K562 (cell line): ENCODE measurements at regions not wholly inside any gene's neighbourhood (a gene's known extent, or its start where the extent isn't known, plus 50 kb on each side); places are given as distances from the start of the nearest gene placed in this dataset.

Experiments used
- ATAC-seq: fragments of 200-7000 bp; cut with Tn5 transposase; 3 replicates; pipeline ENCODE4 v1.9.1; 2020; ENCODE audit warnings: moderate library complexity
- BruUV-seq: library from RNA; stranded (reverse); fragments of 400-500 nt; replicated peaks from 2 replicates; lab custom pipeline; 2021; lab: Mats Ljungman, UMichigan
- CTCF ChIA-PET: fragments of 300-600 bp; formaldehyde crosslinking; extraction: SDS; loops from one replicate; lab custom pipeline; 2021; ENCODE audit warnings: low intra/inter-chr PET ratio; lab: Yijun Ruan, JAX
- POLR2A ChIA-PET: fragments of 300-600, 350-650 bp; sonication (Branson Sonifier 250); formaldehyde crosslinking; extraction: SDS; loops from one replicate; lab custom pipeline; 2021; ENCODE audit warnings: antibody characterized with exemption, inconsistent platforms; lab: Yijun Ruan, JAX
- DNase-seq, 4 experiments: peaks; one replicate each; pipeline versions ENCODE4 v3.0.0 to v3.0.0-alpha.2; 2011 to 2018; ENCODE audit warnings: low spot score in 3 of 4, mixed read lengths in 3 of 4; ENCODE audit errors: extremely low read depth in 1 of 4
- FAIRE-seq: peaks from 2 replicates; lab custom pipeline; 2011; peaks lifted over from hg19 to GRCh38; lab: Jason Lieb, UNC
- H2AFZ ChIP-seq: 2 replicates; pipeline ENCODE4 v1.6.0; 2011; ENCODE audit warnings: low read depth, low read length, control low read depth, inconsistent platforms
- H3K27ac ChIP-seq: fragments of 200-600 bp; 3 replicates; pipeline ENCODE4 v1.8.0; 2011; ENCODE audit warnings: low read depth, mild to moderate bottlenecking, control low read depth, inconsistent platforms, low read length, moderate library complexity, mixed read lengths; ENCODE audit errors: extremely low read depth
- H3K27me3 ChIP-seq, 2 experiments: fragments of 300-600 bp in 1 of 2; 2 replicates in 1 of 2; 3 replicates in 1 of 2; pipeline versions ENCODE4 v1.6.0 to v1.8.0; 2011; ENCODE audit warnings: inconsistent platforms in 2 of 2, low read length in 2 of 2, mild to moderate bottlenecking in 1 of 2, mixed read lengths in 1 of 2, moderate library complexity in 1 of 2; ENCODE audit not compliant: control insufficient read depth in 2 of 2, insufficient read depth in 2 of 2
- H3K36me3 ChIP-seq: fragments of 300-600 bp; 3 replicates; pipeline ENCODE4 v1.8.0; 2011; ENCODE audit warnings: mild to moderate bottlenecking, low read length, inconsistent platforms; ENCODE audit not compliant: control insufficient read depth, insufficient read depth
- H3K4me1 ChIP-seq, 2 experiments: fragments of 200-600 bp in 1 of 2; replicated peaks in 1 of 2; 2 replicates in 1 of 2; 3 replicates in 1 of 2; pipeline versions ENCODE4 v1.5.1 to v1.8.0; 2011; ENCODE audit warnings: inconsistent platforms in 2 of 2, low read length in 2 of 2, mild to moderate bottlenecking in 1 of 2, mixed read lengths in 1 of 2, moderate library complexity in 1 of 2; ENCODE audit not compliant: control insufficient read depth in 2 of 2, insufficient read depth in 2 of 2
- H3K4me2 ChIP-seq: 2 replicates; pipeline ENCODE4 v1.6.1; 2011; ENCODE audit warnings: low read length, control low read depth, inconsistent platforms, mixed read lengths; ENCODE audit not compliant: insufficient read depth
- H3K4me3 ChIP-seq: fragments of 200-600 bp; sonication (generic), shearing (Covaris generic); 2 replicates; pipeline ENCODE4 v1.5.1; 2016; ENCODE audit warnings: control low read depth, inconsistent platforms
- H3K79me2 ChIP-seq: fragments of 200-600 bp; 3 replicates; pipeline ENCODE4 v1.8.0; 2011; ENCODE audit warnings: low read length, inconsistent platforms; ENCODE audit not compliant: control insufficient read depth, insufficient read depth
- H3K9ac ChIP-seq, 2 experiments: 2 replicates each; pipeline versions ENCODE4 v1.6.0 to v1.6.1; 2011; ENCODE audit warnings: low read depth in 2 of 2, low read length in 2 of 2, control low read depth in 1 of 2, inconsistent platforms in 1 of 2, mild to moderate bottlenecking in 1 of 2, mixed read lengths in 1 of 2; ENCODE audit not compliant: insufficient read depth in 1 of 2
- H3K9me1 ChIP-seq: one replicate; pipeline ENCODE4 v1.6.0; 2011; ENCODE audit warnings: inconsistent platforms, mild to moderate bottlenecking, low read length, moderate library complexity; ENCODE audit not compliant: control insufficient read depth, insufficient read depth
- H3K9me3 ChIP-seq: replicated peaks from 2 replicates; pipeline ENCODE4 v1.5.1; 2011; ENCODE audit warnings: low read depth, low read length, inconsistent platforms; ENCODE audit not compliant: control insufficient read depth, insufficient read depth
- H4K20me1 ChIP-seq: replicated peaks from 2 replicates; pipeline ENCODE4 v1.6.1; 2011; ENCODE audit warnings: low read length, inconsistent platforms, mixed read lengths; ENCODE audit not compliant: control insufficient read depth, insufficient read depth
- CHD1 ChIP-seq: fragments of 200-600 bp; sonication (generic); IDR thresholded peaks from one replicate; pipeline ENCODE4 v1.6.1; 2012; ENCODE audit warnings: mild to moderate bottlenecking, moderate library complexity, low read length, inconsistent platforms
- CREBBP ChIP-seq: IDR thresholded peaks from one replicate; pipeline ENCODE4 v1.6.1; 2012; ENCODE audit warnings: low read depth, mild to moderate bottlenecking, control low read depth, inconsistent platforms, low read length
- EGR1 ChIP-seq: fragments of 450-650 bp; conservative IDR thresholded peaks from 2 replicates; pipeline ENCODE4 v1.6.1; 2017; ENCODE audit warnings: mild to moderate bottlenecking
- FOXJ3 ChIP-seq: sonication (generic); formaldehyde crosslinking; IDR thresholded peaks from 2 replicates; pipeline ENCODE4 v1.4.0; 2020; ENCODE audit warnings: mild to moderate bottlenecking, missing genetic modification reagents
- HCFC1 ChIP-seq: IDR thresholded peaks from 2 replicates; pipeline ENCODE4 v1.6.1; 2012; ENCODE audit warnings: low read depth, low read length, improper control_type of control experiment
- HDAC8 ChIP-seq: fragments of 450-650 bp; IDR thresholded peaks from 2 replicates; pipeline ENCODE4 v1.6.1; 2016; ENCODE audit warnings: mild to moderate bottlenecking, missing genetic modification characterization, moderate library complexity, missing compliant biosample characterization
- HMBOX1 ChIP-seq: sonication (generic); IDR thresholded peaks from 2 replicates; pipeline ENCODE4 v1.6.1; 2016
- KHSRP ChIP-seq: fragments of 450-650 bp; IDR thresholded peaks from 2 replicates; pipeline ENCODE4 v1.6.1; 2017
- POLR3A ChIP-seq: IDR thresholded peaks from 2 replicates; pipeline ENCODE4 v1.6.1; 2011; ENCODE audit warnings: borderline replicate concordance, mild to moderate bottlenecking, moderate library complexity; ENCODE audit not compliant: insufficient read length, insufficient read depth; ENCODE audit errors: extremely low read depth
- RFX5 ChIP-seq: IDR thresholded peaks from 2 replicates; pipeline ENCODE4 v1.6.1; 2011; ENCODE audit warnings: low read depth, mild to moderate bottlenecking, improper control_type of control experiment, low read length
- THRAP3 ChIP-seq: fragments of 450-650 bp; IDR thresholded peaks from 2 replicates; pipeline ENCODE4 v1.6.1; 2016; ENCODE audit warnings: mild to moderate bottlenecking, inconsistent platforms, borderline replicate concordance
- ZNF217 ChIP-seq: sonication (generic); formaldehyde crosslinking; IDR thresholded peaks from 2 replicates; pipeline ENCODE4 v1.8.0; 2022; ENCODE audit warnings: mild to moderate bottlenecking, missing genetic modification reagents
- ZNF77 ChIP-seq: fragments of 250-450 bp; sonication (Bioruptor Pico); IDR thresholded peaks from 2 replicates; pipeline ENCODE4 v1.5.0; 2020
- WGBS: fragments of 100-300 bp; shearing (Covaris generic); methylation state at CpG from one replicate; pipeline ENCODE4 v1.1.6; 2016; ENCODE audit warnings: low coverage, mixed read lengths; ENCODE audit not compliant: insufficient coverage; ENCODE audit errors: missing lambda C conversion rate; 5-methylcytosine and 5-hydroxymethylcytosine counted together
- in situ Hi-C: fragments of 300-500 bp; cut with MboI; formaldehyde crosslinking; loops from 4 replicates; pipeline ENCODE4 v1.15.0; 2018; ENCODE audit warnings: inconsistent platforms, mixed read lengths
- intact Hi-C: fragments of 100-400 bp; cut with micrococcal nuclease; formaldehyde crosslinking; loops from 2 replicates; pipeline ENCODE4 v1.14.2; 2022
- TF ChIP-seq, protein P1 (sequence below): sonication (generic); formaldehyde crosslinking; IDR thresholded peaks from 2 replicates; pipeline ENCODE4 v1.8.0; 2023; ENCODE audit warnings: mild to moderate bottlenecking, missing genetic modification reagents

DNA sequence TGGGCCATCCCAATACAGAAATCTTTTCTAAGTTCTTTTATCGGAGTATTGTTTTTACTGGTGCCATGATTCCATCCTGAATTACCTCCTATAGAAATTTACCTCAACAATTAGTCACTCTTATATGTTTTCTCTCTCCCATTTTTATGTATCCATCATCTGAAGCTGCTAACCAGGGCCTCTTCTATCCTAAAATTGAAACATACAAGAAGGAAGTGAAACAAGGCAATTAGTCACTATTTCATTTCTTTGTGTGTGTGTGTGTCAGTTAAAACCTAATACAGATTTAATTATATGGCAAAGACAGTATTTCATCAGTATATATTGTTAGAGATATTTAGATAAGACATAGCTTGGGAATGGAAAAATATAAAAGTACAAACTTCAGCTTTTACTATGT is 148.4 kb upstream of the AHR start:
- in situ Hi-C loops, result no loop called here
- intact Hi-C loops, result no loop called here
- CTCF ChIA-PET, result no interaction called here

DNA sequence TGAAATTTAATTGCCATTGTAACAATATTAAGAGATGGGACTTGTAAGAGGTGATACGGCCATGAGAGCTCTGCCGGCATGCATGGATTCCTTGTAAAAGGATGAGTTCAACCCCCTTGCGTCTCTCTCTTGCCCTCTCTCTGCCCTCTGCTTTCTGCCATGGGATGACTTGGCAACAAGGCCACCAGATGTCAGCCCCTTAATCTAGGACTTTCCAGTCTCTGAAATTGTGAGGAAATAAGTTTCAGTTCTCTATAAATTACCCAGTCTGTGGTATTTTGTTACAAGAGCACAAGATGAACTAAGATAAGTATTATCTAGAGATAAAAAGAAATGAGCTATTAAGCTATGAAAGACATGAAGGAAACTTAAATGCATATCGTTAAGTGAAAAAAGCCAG is 145.7 kb upstream of the AHR start:
- BruUV-seq, result no TSS peak
- DNase-seq, result no peak
- H3K9me1 ChIP-seq, result no peaks in the 10 kb centered on the region
- intact Hi-C loops, result no loop called here
- H3K27me3 ChIP-seq, result no peaks in the 10 kb centered on the region
- CTCF ChIA-PET, result no interaction called here
- WGBS, result 32% methylated on average over 4 of the region's 4 CpGs
- no peaks in the 10 kb centered on the region for H3K4me1 ChIP-seq
- no peak for ATAC-seq
- H3K4me2 ChIP-seq, result no peak overlapping the region
- no peaks in the 10 kb centered on the region for H3K9me3 ChIP-seq
- H3K9ac ChIP-seq, result no peak overlapping the region
- H3K79me2 ChIP-seq, result no peaks in the 10 kb centered on the region
- FAIRE-seq, result no peak
- no peaks in the 10 kb centered on the region for H4K20me1 ChIP-seq
- no peak overlapping the region for H3K4me3 ChIP-seq
- H3K27ac ChIP-seq, result no peak overlapping the region
- POLR2A ChIA-PET, result no interaction called here
- in situ Hi-C loops, result no loop called here
- no peak overlapping the region for H2AFZ ChIP-seq
- H3K36me3 ChIP-seq, result no peaks in the 10 kb centered on the region
- TF ChIP-seq, protein P1, sequence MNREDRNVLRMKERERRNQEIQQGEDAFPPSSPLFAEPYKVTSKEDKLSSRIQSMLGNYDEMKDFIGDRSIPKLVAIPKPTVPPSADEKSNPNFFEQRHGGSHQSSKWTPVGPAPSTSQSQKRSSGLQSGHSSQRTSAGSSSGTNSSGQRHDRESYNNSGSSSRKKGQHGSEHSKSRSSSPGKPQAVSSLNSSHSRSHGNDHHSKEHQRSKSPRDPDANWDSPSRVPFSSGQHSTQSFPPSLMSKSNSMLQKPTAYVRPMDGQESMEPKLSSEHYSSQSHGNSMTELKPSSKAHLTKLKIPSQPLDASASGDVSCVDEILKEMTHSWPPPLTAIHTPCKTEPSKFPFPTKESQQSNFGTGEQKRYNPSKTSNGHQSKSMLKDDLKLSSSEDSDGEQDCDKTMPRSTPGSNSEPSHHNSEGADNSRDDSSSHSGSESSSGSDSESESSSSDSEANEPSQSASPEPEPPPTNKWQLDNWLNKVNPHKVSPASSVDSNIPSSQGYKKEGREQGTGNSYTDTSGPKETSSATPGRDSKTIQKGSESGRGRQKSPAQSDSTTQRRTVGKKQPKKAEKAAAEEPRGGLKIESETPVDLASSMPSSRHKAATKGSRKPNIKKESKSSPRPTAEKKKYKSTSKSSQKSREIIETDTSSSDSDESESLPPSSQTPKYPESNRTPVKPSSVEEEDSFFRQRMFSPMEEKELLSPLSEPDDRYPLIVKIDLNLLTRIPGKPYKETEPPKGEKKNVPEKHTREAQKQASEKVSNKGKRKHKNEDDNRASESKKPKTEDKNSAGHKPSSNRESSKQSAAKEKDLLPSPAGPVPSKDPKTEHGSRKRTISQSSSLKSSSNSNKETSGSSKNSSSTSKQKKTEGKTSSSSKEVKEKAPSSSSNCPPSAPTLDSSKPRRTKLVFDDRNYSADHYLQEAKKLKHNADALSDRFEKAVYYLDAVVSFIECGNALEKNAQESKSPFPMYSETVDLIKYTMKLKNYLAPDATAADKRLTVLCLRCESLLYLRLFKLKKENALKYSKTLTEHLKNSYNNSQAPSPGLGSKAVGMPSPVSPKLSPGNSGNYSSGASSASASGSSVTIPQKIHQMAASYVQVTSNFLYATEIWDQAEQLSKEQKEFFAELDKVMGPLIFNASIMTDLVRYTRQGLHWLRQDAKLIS (CRISPR knock-in tag), result no peak
- TF ChIP-seq ZNF217 (CRISPR knock-in tag), result no peak
- TF ChIP-seq CHD1, result no peak
- no peak for TF ChIP-seq ZNF77 (CRISPR knock-in tag)
- no peak for TF ChIP-seq POLR3A
- no peak for TF ChIP-seq HMBOX1
- TF ChIP-seq HDAC8 (tag), result no peak
- TF ChIP-seq RFX5, result no peak
- no peak for TF ChIP-seq HCFC1
- TF ChIP-seq FOXJ3 (CRISPR knock-in tag), result no peak
- no peak for TF ChIP-seq CREBBP
- no peak for TF ChIP-seq EGR1
- TF ChIP-seq THRAP3, result no peak
- TF ChIP-seq KHSRP, result no peak

More for the DNA sequence above, 148.4 kb upstream of the AHR start:
- Histone ChIP-seq H3K79me2 (no peaks in the 10 kb centered on the region), H3K36me3 (no peaks in the 10 kb centered on the region), H3K4me1 (no peaks in the 10 kb centered on the region), H2AFZ (no peak overlapping the region), H3K4me3 (no peak overlapping the region), H3K4me2 (no peak overlapping the region), H3K9me3 (no peaks in the 10 kb centered on the region), H3K27me3 (no peaks in the 10 kb centered on the region), H3K9me1 (no peaks in the 10 kb centered on the region), H3K9ac (no peak overlapping the region), H3K27ac (no peak overlapping the region), H4K20me1 (no peaks in the 10 kb centered on the region)
- ATAC-seq (no peak), DNase-seq (no peak), FAIRE-seq (no peak)
- 13% methylated on average over 1 of the region's 1 CpG for WGBS
- TF ChIP-seq HDAC8 (tag), result no peak
- POLR2A ChIA-PET, result no interaction called here
- no TSS peak for BruUV-seq
